DND-41 (cell line): ENCODE measurements at regions not wholly inside any gene's neighbourhood (a gene's known extent, or its start where the extent isn't known, plus 50 kb on each side); places are given as distances from the start of the nearest gene placed in this dataset.

Experiments
- EZH2 ChIP-seq: IDR thresholded peaks from 3 replicates; pipeline ENCODE4 v1.6.1; 2012; ENCODE audit warnings: borderline replicate concordance, low read depth, mild to moderate bottlenecking, moderate library complexity, low read length, inconsistent platforms; ENCODE audit not compliant: severe bottlenecking
- TF ChIP-seq, protein P1 (sequence below): IDR thresholded peaks from 2 replicates; pipeline ENCODE4 v1.5.1; 2012; ENCODE audit warnings: borderline replicate concordance, low read length, moderate library complexity, mild to moderate bottlenecking; ENCODE audit not compliant: poor library complexity, severe bottlenecking; ENCODE audit errors: extremely low read depth

DNA sequence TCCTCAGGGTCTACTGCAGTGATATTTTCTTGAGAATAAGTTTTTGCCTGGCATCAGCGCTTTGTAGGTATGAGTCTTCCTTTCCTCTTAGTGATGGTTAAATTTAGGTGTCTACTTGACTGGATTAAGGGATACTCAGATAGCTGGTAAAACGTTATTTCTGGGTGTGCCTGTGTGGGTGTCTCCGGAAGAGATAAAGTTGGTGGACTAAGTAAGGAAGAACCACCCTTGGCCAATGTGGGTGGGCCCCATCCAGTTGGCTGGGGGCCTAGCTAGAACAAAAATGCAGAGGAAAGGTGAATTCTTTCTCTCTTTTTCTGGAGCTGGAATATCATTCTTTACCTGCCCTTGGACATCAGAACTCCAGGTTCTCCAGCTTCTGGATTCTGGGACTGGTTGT lies 138.8 kb downstream of the ADCYAP1R1 start:
- TF ChIP-seq, protein P1, sequence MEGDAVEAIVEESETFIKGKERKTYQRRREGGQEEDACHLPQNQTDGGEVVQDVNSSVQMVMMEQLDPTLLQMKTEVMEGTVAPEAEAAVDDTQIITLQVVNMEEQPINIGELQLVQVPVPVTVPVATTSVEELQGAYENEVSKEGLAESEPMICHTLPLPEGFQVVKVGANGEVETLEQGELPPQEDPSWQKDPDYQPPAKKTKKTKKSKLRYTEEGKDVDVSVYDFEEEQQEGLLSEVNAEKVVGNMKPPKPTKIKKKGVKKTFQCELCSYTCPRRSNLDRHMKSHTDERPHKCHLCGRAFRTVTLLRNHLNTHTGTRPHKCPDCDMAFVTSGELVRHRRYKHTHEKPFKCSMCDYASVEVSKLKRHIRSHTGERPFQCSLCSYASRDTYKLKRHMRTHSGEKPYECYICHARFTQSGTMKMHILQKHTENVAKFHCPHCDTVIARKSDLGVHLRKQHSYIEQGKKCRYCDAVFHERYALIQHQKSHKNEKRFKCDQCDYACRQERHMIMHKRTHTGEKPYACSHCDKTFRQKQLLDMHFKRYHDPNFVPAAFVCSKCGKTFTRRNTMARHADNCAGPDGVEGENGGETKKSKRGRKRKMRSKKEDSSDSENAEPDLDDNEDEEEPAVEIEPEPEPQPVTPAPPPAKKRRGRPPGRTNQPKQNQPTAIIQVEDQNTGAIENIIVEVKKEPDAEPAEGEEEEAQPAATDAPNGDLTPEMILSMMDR, result no peak
- TF ChIP-seq EZH2, result no peak
